K562 (cell line): ENCODE measurements at regions not wholly inside any gene's neighbourhood (a gene's known extent, or its start where the extent isn't known, plus 50 kb on each side); places are given as distances from the start of the nearest gene placed in this dataset.

Source experiments
- AFF4 ChIP-seq: sonication (generic); formaldehyde crosslinking; IDR thresholded peaks from 2 replicates; pipeline ENCODE4 v1.8.0; 2023; ENCODE audit warnings: mild to moderate bottlenecking, missing genetic modification reagents
- CHD7 ChIP-seq: fragments of 200-600 bp; sonication (generic); IDR thresholded peaks from one replicate; pipeline ENCODE4 v1.6.1; 2012; ENCODE audit warnings: mild to moderate bottlenecking, low read depth, low read length, inconsistent platforms
- NUFIP1 ChIP-seq: fragments of 450-650 bp; IDR thresholded peaks from 2 replicates; pipeline ENCODE4 v1.6.1; 2018; ENCODE audit not compliant: partially characterized antibody
- TEAD1 ChIP-seq, 2 experiments: fragments of 450-650 bp in 1 of 2; sonication (generic) in 1 of 2; formaldehyde crosslinking; IDR thresholded peaks; 2 replicates each; pipeline versions ENCODE4 v1.4.0 to v1.8.0; 2020 to 2022; ENCODE audit warnings: mild to moderate bottlenecking in 2 of 2, missing genetic modification reagents in 1 of 2
- ZNF695 ChIP-seq: fragments of 450-650 bp; formaldehyde crosslinking; IDR thresholded peaks from 2 replicates; pipeline ENCODE4 v1.4.0; 2020; ENCODE audit warnings: mild to moderate bottlenecking, moderate library complexity

DNA sequence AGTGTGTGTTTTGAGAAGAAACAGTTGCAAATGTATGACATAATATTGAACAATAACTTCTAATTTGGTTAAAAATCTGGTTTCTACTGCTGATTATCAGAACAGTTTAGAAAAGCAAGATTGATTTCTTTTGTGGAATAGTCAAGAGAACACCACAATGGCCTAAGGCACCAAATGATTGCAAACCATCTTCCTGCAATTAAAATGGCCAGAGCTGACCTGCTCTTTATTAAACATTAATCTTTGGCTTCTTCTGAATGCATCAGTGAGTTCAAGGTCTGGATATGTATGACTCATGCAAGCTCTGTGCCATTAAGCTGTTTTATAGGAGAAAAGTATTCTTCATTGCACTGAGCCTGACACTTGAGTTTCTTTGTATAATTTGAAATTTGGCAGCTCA is 107.8 kb upstream of the PDHA2 start (continued):
- TF ChIP-seq CHD7 (no peak), AFF4 (no peak), ZNF695 (CRISPR knock-in tag) (no peak), TEAD1 (CRISPR knock-in tag; IDR thresholded peaks at IDR 0.05) (no peak), NUFIP1 (no peak)
- TF ChIP-seq, all 486 proteins: peak for 0
